Smooth muscle cell (in vitro differentiated cells): ENCODE measurements at regions not wholly inside any gene's neighbourhood (a gene's known extent, or its start where the extent isn't known, plus 50 kb on each side); places are given as distances from the start of the nearest gene placed in this dataset.

Experiments used
- DNase-seq: peaks from one replicate; lab custom pipeline; 2025; ENCODE audit not compliant: unreplicated experiment; lab: John Stamatoyannopoulos, UW
- H2AFZ ChIP-seq: fragments of 200-600 bp; sonication (generic); 2 replicates; pipeline ENCODE4 v1.6.0; 2016; ENCODE audit warnings: antibody characterized with exemption, low read depth, mild to moderate bottlenecking
- H3F3A ChIP-seq: fragments of 200-600 bp; sonication (generic); 2 replicates; pipeline ENCODE4 v1.6.0; 2017; ENCODE audit warnings: antibody characterized with exemption, low read depth
- H3K27ac ChIP-seq: fragments of 200-600 bp; sonication (generic); 2 replicates; pipeline ENCODE4 v1.5.1; 2016; ENCODE audit warnings: low read depth, mild to moderate bottlenecking
- H3K27me3 ChIP-seq: fragments of 200-600 bp; sonication (generic); 2 replicates; pipeline ENCODE4 v1.6.1; 2016; ENCODE audit warnings: low read depth, mild to moderate bottlenecking
- H3K36me3 ChIP-seq: fragments of 200-600 bp; sonication (generic); 2 replicates; pipeline ENCODE4 v1.5.1; 2016; ENCODE audit warnings: low read depth
- H3K4me1 ChIP-seq: fragments of 200-600 bp; sonication (generic); 2 replicates; pipeline ENCODE4 v1.5.1; 2016; ENCODE audit warnings: low read depth
- H3K4me2 ChIP-seq: fragments of 200-600 bp; sonication (generic); 2 replicates; pipeline ENCODE4 v1.6.0; 2016; ENCODE audit warnings: mild to moderate bottlenecking
- H3K4me3 ChIP-seq: fragments of 200-600 bp; sonication (generic); 2 replicates; pipeline ENCODE4 v1.5.1; 2016; ENCODE audit warnings: mild to moderate bottlenecking
- H3K79me2 ChIP-seq: fragments of 200-600 bp; sonication (generic); 2 replicates; pipeline ENCODE4 v1.6.0; 2016; ENCODE audit warnings: low read depth, mild to moderate bottlenecking
- H3K9ac ChIP-seq: fragments of 200-600 bp; sonication (generic); 2 replicates; pipeline ENCODE4 v1.6.0; 2016; ENCODE audit warnings: low read depth
- H3K9me3 ChIP-seq: fragments of 200-600 bp; sonication (generic); replicated peaks from 2 replicates; pipeline ENCODE4 v1.5.1; 2016; ENCODE audit warnings: low read depth
- H4K20me1 ChIP-seq: fragments of 200-600 bp; sonication (generic); 2 replicates; pipeline ENCODE4 v1.6.0; 2016; ENCODE audit warnings: low read depth
- WGBS: methylation state at CpG from one replicate; pipeline ENCODE4 v1.1.7; 2016; ENCODE audit warnings: low lambda C conversion rate; 5-methylcytosine and 5-hydroxymethylcytosine counted together
- TF ChIP-seq, protein P1 (sequence below): fragments of 200-600 bp; sonication (generic); IDR thresholded peaks from 2 replicates; pipeline ENCODE4 v1.5.1; 2017; ENCODE audit warnings: borderline replicate concordance, mild to moderate bottlenecking, antibody characterized with exemption; ENCODE audit not compliant: insufficient read depth, poor library complexity, severe bottlenecking

DNA sequence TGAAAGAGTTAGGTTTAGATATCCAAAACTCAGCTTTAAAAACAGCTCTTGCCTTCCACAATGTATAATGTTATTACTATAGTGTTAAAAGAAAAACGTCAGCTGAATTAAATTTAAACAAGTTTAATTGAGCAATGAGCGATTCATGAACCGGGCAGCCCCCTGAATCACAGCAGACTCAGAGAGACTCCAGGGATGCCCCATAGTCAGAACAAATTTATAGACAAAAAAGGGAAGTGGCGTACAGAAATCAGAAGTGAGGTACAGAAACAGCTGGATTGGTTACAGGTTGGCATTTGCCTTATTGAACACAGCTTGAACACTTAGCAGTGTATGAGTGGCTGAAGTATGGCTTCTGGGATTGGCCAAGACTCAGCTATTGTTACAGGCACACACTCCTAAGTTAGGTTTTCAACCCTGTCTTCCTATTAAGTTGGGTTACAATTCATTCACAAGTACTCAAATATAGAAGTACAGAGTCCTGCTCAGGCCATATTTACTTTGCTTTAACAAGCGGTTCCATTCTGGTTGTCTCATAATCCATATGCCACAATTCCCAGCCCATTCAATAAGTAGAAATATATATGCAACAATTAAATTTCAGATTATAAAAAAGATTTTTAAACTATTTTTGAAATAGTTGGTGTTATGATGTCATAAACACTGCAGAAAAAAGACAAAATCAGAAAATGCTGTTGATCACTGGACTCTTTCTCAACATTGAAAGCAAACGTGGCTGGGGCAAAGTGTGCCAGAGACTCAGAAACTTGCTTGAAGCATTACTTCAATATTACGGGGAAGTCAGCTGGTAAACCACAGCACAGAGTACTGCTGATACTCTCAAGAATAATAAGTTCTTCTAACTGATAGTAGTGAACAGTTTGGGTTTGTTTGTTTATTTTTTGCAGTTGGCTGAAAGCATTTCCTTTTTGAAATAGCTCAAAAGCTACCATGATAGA, 459.7 kb downstream of the RAB28 start:
- no peaks in the 10 kb centered on the region for H4K20me1 ChIP-seq
- H3K4me3 ChIP-seq: no peak overlapping the region
- H3F3A ChIP-seq: no peaks in the 10 kb centered on the region
- H3K9ac ChIP-seq: no peak overlapping the region
- no peaks in the 10 kb centered on the region for H3K4me1 ChIP-seq
- H3K4me2 ChIP-seq: no peak overlapping the region
- H2AFZ ChIP-seq: no peak overlapping the region
- H3K27me3 ChIP-seq: no peaks in the 10 kb centered on the region
- WGBS: 89% methylated on average over 7 of the region's 7 CpGs
- DNase-seq: no peak
- no peaks in the 10 kb centered on the region for H3K9me3 ChIP-seq
- TF ChIP-seq, protein P1, sequence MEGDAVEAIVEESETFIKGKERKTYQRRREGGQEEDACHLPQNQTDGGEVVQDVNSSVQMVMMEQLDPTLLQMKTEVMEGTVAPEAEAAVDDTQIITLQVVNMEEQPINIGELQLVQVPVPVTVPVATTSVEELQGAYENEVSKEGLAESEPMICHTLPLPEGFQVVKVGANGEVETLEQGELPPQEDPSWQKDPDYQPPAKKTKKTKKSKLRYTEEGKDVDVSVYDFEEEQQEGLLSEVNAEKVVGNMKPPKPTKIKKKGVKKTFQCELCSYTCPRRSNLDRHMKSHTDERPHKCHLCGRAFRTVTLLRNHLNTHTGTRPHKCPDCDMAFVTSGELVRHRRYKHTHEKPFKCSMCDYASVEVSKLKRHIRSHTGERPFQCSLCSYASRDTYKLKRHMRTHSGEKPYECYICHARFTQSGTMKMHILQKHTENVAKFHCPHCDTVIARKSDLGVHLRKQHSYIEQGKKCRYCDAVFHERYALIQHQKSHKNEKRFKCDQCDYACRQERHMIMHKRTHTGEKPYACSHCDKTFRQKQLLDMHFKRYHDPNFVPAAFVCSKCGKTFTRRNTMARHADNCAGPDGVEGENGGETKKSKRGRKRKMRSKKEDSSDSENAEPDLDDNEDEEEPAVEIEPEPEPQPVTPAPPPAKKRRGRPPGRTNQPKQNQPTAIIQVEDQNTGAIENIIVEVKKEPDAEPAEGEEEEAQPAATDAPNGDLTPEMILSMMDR: no peak
- H3K36me3 ChIP-seq: no peaks in the 10 kb centered on the region
- no peak overlapping the region for H3K27ac ChIP-seq
- no peaks in the 10 kb centered on the region for H3K79me2 ChIP-seq

DNA sequence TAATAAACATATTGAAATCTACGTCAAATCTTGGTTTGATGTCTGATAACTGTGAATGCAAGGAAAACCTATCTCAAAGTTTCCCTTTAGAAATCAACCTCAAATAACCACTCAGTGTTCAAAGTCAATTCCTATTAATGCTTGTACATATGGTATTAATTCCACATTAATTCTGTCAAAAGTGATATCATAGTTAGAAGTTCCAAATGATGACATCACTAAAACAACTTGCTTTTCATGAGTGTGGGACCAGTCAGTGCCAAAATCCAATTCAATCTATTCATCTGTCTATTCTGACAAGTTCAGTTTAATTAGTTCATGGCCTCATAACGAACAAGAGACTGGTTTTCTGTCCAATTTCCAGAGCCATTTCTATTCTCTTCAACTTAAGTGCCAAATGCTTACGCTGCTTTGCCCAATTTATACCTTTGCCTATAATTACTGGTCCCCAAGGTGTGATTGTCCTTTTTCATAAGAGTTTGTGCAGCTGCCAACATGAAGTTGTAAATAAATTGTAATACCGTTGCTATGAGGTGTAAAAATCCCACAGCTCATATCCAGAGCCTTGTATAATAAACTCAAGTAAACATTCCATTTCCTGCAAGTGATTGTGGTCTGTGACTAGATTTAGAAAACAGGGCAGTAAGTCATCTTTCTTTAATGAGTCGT, 476.2 kb downstream of the RAB28 start:
- no peak overlapping the region for H3K9ac ChIP-seq
- 66% methylated on average over 5 of the region's 5 CpGs for WGBS
- no peak overlapping the region for H2AFZ ChIP-seq

DNA sequence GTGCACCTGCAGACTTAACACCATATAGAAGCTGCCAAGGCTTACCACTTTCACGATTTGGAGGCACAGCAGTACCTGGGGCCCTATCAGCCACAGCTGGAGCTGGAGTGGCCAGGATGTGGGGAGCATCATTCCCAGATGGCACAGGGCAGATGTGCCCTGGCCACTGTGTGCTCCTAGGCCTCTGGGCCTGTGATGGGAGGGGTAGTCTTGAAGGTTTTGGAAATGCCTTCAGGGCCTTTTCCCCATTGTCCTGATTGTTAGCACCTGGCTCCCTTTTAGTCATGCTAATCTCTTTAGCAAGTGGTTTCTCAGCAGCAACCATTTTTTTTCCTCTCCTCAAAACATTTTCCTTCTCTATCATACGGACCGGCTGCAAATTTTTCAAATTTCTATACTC, 490.2 kb downstream of the RAB28 start:
- Histone ChIP-seq H3K4me1 (no peaks in the 10 kb centered on the region), H3K27me3 (no peaks in the 10 kb centered on the region), H3K79me2 (no peaks in the 10 kb centered on the region), H3K9me3 (no peaks in the 10 kb centered on the region), H3K9ac (no peak overlapping the region), H3K4me3 (no peak overlapping the region), H2AFZ (no peak overlapping the region), H3K4me2 (no peak overlapping the region), H3K36me3 (no peaks in the 10 kb centered on the region), H3K27ac (no peak overlapping the region), H4K20me1 (no peaks in the 10 kb centered on the region), H3F3A (no peaks in the 10 kb centered on the region)
- DNase-seq: no peak
- WGBS: 93% methylated on average over 3 of the region's 3 CpGs
- TF ChIP-seq, protein P1: no peak

More for the DNA sequence above, 476.2 kb downstream of the RAB28 start:
- H3K27me3 ChIP-seq: peaks cover 5% of the 10 kb centered on the region
- TF ChIP-seq, protein P1: no peak
- DNase-seq: no peak
- H3K9me3 ChIP-seq: no peaks in the 10 kb centered on the region
- no peaks in the 10 kb centered on the region for H3K4me1 ChIP-seq
- H3K36me3 ChIP-seq: no peaks in the 10 kb centered on the region
- no peaks in the 10 kb centered on the region for H4K20me1 ChIP-seq
- H3K4me3 ChIP-seq: no peak overlapping the region
- peak overlapping the region; percentile 12 for H3K4me2 ChIP-seq
- H3K79me2 ChIP-seq: no peaks in the 10 kb centered on the region
- H3F3A ChIP-seq: no peaks in the 10 kb centered on the region
- no peak overlapping the region for H3K27ac ChIP-seq
